ENCODE measurements at regions not wholly inside any gene's neighbourhood (a gene's known extent, or its start where the extent isn't known, plus 50 kb on each side); places are given as distances from the start of the nearest gene placed in this dataset.

DNA sequence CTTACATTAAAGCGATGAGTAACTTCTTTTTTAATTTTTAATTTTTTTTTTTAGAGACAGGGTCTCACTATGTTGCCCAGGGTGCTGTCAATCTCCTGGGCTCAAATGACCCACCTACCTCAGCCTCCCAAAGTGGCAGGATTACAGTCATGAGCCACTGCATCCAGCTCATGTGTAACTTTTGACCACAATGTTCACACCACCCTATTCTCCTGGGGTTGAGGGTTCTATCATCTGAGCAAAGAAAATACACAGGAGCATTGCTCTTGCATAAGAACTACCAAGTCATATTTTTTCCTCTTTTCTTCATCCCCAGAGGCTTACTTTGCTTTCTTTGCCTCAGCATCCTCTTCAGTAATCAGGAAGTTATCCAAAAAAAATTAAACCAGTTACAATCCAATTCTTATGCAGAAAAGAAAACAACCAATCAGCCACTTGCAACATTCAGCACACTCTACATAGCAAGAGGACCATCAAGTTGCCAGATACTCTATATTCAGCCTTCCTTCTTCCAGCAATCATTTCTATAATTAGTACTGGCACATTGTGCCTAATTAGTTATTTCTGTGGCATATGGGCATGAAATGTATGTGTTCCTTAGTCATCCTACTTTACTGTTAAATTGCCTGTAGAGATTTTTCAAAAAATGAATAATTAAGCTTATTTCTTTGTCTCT, 345.6 kb downstream of the AKAIN1 start:
- intact Hi-C loops (cut with DNase I) = no loop called here
- ATAC-seq (no peak), DNase-seq (no peak)
- H3K4me3 ChIP-seq = no peak overlapping the region
- H3K27me3 ChIP-seq = no peaks in the 10 kb centered on the region
- no peaks in the 10 kb centered on the region for H3K4me1 ChIP-seq
- H3K9me3 ChIP-seq = no peaks in the 10 kb centered on the region
- H3K27ac ChIP-seq = no peak overlapping the region
- WGBS (ENCODE audit: insufficient coverage, low coverage, low lambda C conversion rate, missing lambda C conversion rate) = 100% methylated on average over 1 of the region's 1 CpG
- TF ChIP-seq CTCF (IDR thresholded peaks at IDR 0.05) = no peak
- no peak for TF ChIP-seq POLR2A (IDR thresholded peaks at IDR 0.05)
- no peaks in the 10 kb centered on the region for H3K36me3 ChIP-seq

DNA sequence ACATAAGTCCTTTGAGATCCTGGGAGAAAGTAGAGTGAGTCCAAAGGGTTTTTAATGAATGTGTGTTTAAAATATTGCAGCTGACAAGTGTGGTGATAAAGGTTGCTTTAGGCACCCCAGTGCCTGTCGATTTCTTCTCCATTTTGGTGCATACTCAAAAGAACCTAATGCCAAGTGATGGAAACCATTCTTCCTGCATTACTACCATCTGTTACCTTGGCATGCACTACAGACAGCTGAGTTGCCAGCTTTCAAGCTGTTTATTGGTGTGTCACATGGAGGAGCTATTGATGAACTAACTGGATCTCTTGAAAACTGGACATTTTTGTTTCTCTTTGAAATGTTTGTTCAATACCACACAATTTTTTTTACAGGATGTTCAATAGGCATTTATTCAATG, 350.0 kb downstream of the AKAIN1 start:
- H3K4me1 ChIP-seq = no peaks in the 10 kb centered on the region
- H3K27me3 ChIP-seq = no peaks in the 10 kb centered on the region
- no peak for ATAC-seq
- no peak overlapping the region for H3K4me3 ChIP-seq
- 60% methylated on average over 1 of the region's 1 CpG for WGBS (ENCODE audit: insufficient coverage, low coverage, low lambda C conversion rate, missing lambda C conversion rate)
- no peaks in the 10 kb centered on the region for H3K36me3 ChIP-seq
- DNase-seq = no peak
- H3K9me3 ChIP-seq = no peaks in the 10 kb centered on the region
- intact Hi-C loops (cut with DNase I) = no loop called here
- TF ChIP-seq CTCF (IDR thresholded peaks at IDR 0.05) = no peak
- TF ChIP-seq POLR2A (IDR thresholded peaks at IDR 0.05) = no peak
- no peak overlapping the region for H3K27ac ChIP-seq

DNA sequence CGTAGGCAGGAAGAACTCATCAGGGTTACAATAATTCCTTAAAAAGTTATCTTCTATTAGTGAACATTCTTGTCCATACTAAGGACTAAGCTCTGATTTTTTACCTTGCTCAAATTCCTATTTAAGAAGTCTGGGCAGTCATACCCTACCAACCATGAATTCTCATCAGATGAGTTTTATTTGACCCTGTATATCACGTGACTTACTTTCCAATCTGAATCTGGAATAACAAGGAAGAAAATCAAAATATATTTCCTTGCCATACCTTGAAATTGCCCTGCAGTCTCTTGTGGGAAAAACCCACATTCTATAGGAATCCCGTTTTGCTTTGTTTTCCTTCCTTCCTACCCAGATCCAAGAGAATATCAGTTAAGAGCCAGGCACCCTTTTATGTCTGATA, 352.7 kb downstream of the AKAIN1 start:
- intact Hi-C loops (cut with DNase I) = no loop called here
- H3K4me1 ChIP-seq = no peaks in the 10 kb centered on the region
- ATAC-seq = no peak
- 45% methylated on average over 3 of the region's 3 CpGs for WGBS (ENCODE audit: insufficient coverage, low coverage, low lambda C conversion rate, missing lambda C conversion rate)
- no peak overlapping the region for H3K27ac ChIP-seq
- no peak for TF ChIP-seq CTCF (IDR thresholded peaks at IDR 0.05)
- TF ChIP-seq POLR2A (IDR thresholded peaks at IDR 0.05) = no peak
- H3K4me3 ChIP-seq = no peak overlapping the region
- H3K9me3 ChIP-seq = no peaks in the 10 kb centered on the region
- H3K27me3 ChIP-seq = no peaks in the 10 kb centered on the region
- H3K36me3 ChIP-seq = no peaks in the 10 kb centered on the region
- DNase-seq = no peak

DNA sequence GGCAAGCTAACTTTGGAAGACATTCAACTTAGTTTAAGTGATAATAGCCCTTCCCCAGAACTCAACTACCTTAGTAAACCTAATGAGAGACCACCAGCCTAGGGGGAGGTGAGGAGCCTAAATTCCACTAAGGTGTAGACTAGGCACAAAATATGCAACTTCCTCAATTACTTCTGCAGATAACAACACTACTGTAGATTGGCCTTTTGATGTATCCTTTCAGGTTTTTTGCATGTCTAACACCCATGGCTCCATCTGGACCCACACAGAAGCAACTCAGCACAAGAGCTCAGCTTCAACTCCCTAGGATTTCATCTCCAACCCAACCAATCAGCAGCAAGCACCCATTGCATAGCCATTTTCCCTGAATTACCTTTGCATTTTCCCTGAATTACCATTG, 353.3 kb downstream of the AKAIN1 start:
- intact Hi-C loops (cut with DNase I) = no loop called here
- Histone ChIP-seq H3K36me3 (no peaks in the 10 kb centered on the region), H3K4me1 (no peaks in the 10 kb centered on the region), H3K27ac (no peak overlapping the region), H3K27me3 (no peaks in the 10 kb centered on the region), H3K4me3 (no peak overlapping the region), H3K9me3 (no peaks in the 10 kb centered on the region)
- ATAC-seq (no peak), DNase-seq (no peak)
- no peak for TF ChIP-seq POLR2A (IDR thresholded peaks at IDR 0.05)
- no peak for TF ChIP-seq CTCF (IDR thresholded peaks at IDR 0.05)

DNA sequence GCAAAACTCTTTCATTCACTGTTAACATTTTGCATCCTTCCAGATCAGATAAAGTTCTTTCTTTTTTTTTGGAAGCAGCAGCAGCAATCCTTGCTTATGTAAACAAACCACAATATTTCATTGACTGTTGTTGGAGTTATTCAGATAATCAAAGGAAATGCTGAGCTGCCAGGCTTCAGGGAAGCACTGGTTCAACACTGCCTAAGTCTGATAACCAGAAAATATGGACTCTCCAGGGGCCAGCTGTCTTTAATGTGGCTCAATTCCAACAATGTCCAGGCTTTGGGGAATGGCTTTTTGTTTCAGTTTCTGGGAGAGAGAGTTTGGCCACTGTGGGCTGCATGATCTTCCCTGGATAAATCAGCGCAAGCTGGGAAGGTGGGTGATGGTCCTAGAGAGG, 354.3 kb downstream of the AKAIN1 start:
- WGBS (ENCODE audit: insufficient coverage, low coverage, low lambda C conversion rate, missing lambda C conversion rate) = 70% methylated on average over 1 of the region's 1 CpG
- Histone ChIP-seq H3K27ac (no peak overlapping the region), H3K9me3 (no peaks in the 10 kb centered on the region), H3K27me3 (no peaks in the 10 kb centered on the region), H3K4me3 (no peak overlapping the region), H3K36me3 (no peaks in the 10 kb centered on the region), H3K4me1 (no peaks in the 10 kb centered on the region)
- TF ChIP-seq CTCF (IDR thresholded peaks at IDR 0.05) = no peak
- TF ChIP-seq POLR2A (IDR thresholded peaks at IDR 0.05) = no peak
- intact Hi-C loops (cut with DNase I) = no loop called here
- ATAC-seq = no peak
- no peak for DNase-seq
